Sigmoid colon (tissue), 3 donors: ENCODE measurements at regions not wholly inside any gene's neighbourhood (a gene's known extent, or its start where the extent isn't known, plus 50 kb on each side); places are given as distances from the start of the nearest gene placed in this dataset.

Source experiments
- CTCF ChIP-seq, 4 experiments: fragments of 450-650 bp in 3 of 4; fragments of 200-600 bp in 1 of 4; IDR thresholded peaks; one replicate each; pipeline ENCODE4 v1.5.1; 2016 to 2019; ENCODE audit warnings: antibody characterized with exemption in 4 of 4, mild to moderate bottlenecking in 3 of 4, moderate library complexity in 2 of 4
- POLR2A ChIP-seq, 2 donors: fragments of 450-650 bp; IDR thresholded peaks; one replicate each; pipeline ENCODE4 v1.6.1; 2016; ENCODE audit warnings: antibody characterized with exemption in 2 of 2, mild to moderate bottlenecking in 2 of 2, moderate library complexity in 2 of 2

- TF ChIP-seq POLR2A (IDR thresholded peaks at IDR 0.05) (no peak), CTCF (IDR thresholded peaks at IDR 0.05) (no peak)
Measured at GRCh38 chr5:25025831-25026230, 381.1 kb upstream of the CDH10 start.
